AG04450 (cell line): ENCODE measurements at regions not wholly inside any gene's neighbourhood (a gene's known extent, or its start where the extent isn't known, plus 50 kb on each side); places are given as distances from the start of the nearest gene placed in this dataset.

Experiments
- CTCF ChIA-PET: fragments of 300-600, 350-600 bp; formaldehyde crosslinking; extraction: SDS; loops from one replicate; lab custom pipeline; 2022; ENCODE audit warnings: antibody characterized with exemption, inconsistent platforms; lab: Charles Lee
- POLR2A ChIA-PET: fragments of 350-600 bp; formaldehyde crosslinking; extraction: SDS; loops from one replicate; lab custom pipeline; 2021; ENCODE audit warnings: antibody characterized with exemption, inconsistent platforms; lab: Yijun Ruan, JAX
- DNase-seq: peaks from one replicate; pipeline ENCODE4 v3.0.0-alpha.2; 2011; ENCODE audit warnings: low read depth, low spot score
- H3K27ac ChIP-seq: one replicate; pipeline ENCODE4 v1.5.1; 2012; ENCODE audit warnings: low read depth, low read length, control low read depth
- H3K27me3 ChIP-seq: one replicate; pipeline ENCODE4 v1.6.0; 2012; ENCODE audit warnings: low read length; ENCODE audit not compliant: control insufficient read depth, insufficient read depth
- H3K4me3 ChIP-seq: 2 replicates; pipeline ENCODE4 v1.5.1; 2011; ENCODE audit warnings: mild to moderate bottlenecking, low read depth, low read length, control low read depth
- H3K9me3 ChIP-seq: 2 replicates; pipeline ENCODE4 v1.5.1; 2012; ENCODE audit warnings: low read length; ENCODE audit not compliant: control insufficient read depth, insufficient read depth
- TF ChIP-seq, protein P1 (sequence below): IDR thresholded peaks from 2 replicates; pipeline ENCODE4 v1.5.1; 2011; ENCODE audit warnings: low read depth, low read length, control low read depth, inconsistent platforms

DNA sequence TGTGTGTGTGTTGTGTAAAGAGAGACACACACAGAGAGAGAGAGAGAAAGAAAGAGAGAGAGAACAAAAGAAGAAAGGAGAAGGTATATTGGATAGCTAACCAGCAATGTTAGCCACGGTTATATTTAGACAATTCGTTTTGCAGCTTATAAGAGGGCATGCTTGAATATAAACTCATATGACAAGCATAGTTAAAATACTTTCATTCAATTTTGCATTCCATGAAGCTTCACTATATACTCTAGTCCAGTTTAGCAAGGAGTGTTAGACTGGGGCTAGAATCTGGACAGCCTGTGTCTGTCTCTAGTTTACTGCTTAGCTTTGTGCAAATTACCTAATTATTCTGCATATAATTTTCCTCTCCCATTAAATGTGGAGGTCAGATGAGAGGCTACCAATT lies 525.9 kb upstream of the ZFP42 start:
- Histone ChIP-seq H3K27me3 (no peaks in the 10 kb centered on the region), H3K27ac (no peak overlapping the region), H3K9me3 (no peaks in the 10 kb centered on the region), H3K4me3 (no peak overlapping the region)
- TF ChIP-seq, protein P1, sequence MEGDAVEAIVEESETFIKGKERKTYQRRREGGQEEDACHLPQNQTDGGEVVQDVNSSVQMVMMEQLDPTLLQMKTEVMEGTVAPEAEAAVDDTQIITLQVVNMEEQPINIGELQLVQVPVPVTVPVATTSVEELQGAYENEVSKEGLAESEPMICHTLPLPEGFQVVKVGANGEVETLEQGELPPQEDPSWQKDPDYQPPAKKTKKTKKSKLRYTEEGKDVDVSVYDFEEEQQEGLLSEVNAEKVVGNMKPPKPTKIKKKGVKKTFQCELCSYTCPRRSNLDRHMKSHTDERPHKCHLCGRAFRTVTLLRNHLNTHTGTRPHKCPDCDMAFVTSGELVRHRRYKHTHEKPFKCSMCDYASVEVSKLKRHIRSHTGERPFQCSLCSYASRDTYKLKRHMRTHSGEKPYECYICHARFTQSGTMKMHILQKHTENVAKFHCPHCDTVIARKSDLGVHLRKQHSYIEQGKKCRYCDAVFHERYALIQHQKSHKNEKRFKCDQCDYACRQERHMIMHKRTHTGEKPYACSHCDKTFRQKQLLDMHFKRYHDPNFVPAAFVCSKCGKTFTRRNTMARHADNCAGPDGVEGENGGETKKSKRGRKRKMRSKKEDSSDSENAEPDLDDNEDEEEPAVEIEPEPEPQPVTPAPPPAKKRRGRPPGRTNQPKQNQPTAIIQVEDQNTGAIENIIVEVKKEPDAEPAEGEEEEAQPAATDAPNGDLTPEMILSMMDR, result no peak
- DNase-seq, result no peak
- POLR2A ChIA-PET, result no interaction called here
- CTCF ChIA-PET, result interaction anchor here (1.5 kb wide), 1 partner anchor 10 kb away, joined by 4 read pairs; no protein-coding TSS in a partner anchor

- Histone ChIP-seq H3K9me3 (no peaks in the 10 kb centered on the region), H3K27me3 (no peaks in the 10 kb centered on the region), H3K4me3 (no peak overlapping the region), H3K27ac (no peak overlapping the region)
- TF ChIP-seq, protein P1, result no peak
- ChIA-PET POLR2A (no interaction called here), CTCF (no interaction called here)
- DNase-seq, result no peak
Observed at GRCh38 chr4:187470061-187470460, 525.5 kb upstream of the ZFP42 start.

DNA sequence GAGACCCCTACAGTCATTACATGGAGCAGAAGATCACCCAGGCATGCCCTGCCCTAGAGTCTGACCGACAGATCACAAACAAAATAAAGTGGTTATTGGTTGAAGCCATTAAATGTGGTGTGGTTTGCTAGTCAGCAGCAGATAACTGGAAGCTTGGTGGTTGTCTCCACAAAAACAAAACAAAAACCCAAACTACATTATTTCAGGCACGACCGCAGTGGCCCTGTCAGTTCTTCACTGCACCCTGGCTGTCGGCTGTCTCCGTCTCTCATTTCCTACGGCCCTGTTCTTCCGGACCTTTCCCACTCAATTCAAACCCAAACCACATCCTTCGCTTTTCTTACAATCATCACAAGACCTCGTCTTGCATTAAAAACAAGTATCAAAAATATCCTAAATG lies 521.3 kb upstream of the ZFP42 start:
- Histone ChIP-seq H3K9me3 (no peaks in the 10 kb centered on the region), H3K27ac (no peak overlapping the region), H3K27me3 (no peaks in the 10 kb centered on the region), H3K4me3 (no peak overlapping the region)
- CTCF ChIA-PET, result no interaction called here
- POLR2A ChIA-PET, result no interaction called here
- TF ChIP-seq, protein P1, result no peak
- DNase-seq, result no peak

DNA sequence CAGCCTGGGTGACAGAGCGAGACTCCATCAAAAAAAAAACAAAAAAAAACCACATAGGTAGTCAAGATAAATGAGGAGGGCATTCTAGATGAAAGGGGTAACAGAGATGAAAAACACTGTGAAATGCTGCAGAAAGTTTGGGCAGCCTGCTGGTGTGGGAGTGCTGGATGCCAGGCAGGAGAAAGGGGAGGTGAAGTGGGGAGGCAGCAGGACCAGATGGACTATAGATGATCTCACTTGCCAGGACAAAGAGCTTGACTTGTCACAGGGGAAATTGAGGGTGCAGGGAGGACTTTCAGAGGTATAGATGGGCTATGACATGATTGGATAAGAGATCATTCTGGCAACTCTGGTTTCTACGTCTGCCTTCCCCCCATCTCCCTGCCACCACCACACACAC lies 519.7 kb upstream of the ZFP42 start:
- no peak for DNase-seq
- no peak overlapping the region for H3K27ac ChIP-seq
- no peaks in the 10 kb centered on the region for H3K27me3 ChIP-seq
- no peak overlapping the region for H3K4me3 ChIP-seq
- POLR2A ChIA-PET, result no interaction called here
- no peaks in the 10 kb centered on the region for H3K9me3 ChIP-seq
- TF ChIP-seq, protein P1, result no peak
- CTCF ChIA-PET, result no interaction called here

GRCh38 chr4:187477224-187477623 lies 518.3 kb upstream of the ZFP42 start:
- DNase-seq, result no peak
- ChIA-PET CTCF (interaction anchor here (1.1 kb wide), 2 partner anchors 528 to 529 kb away, joined by 3 to 4 read pairs; no protein-coding TSS in a partner anchor), POLR2A (no interaction called here)
- Histone ChIP-seq H3K4me3 (no peak overlapping the region), H3K9me3 (no peaks in the 10 kb centered on the region), H3K27me3 (no peaks in the 10 kb centered on the region), H3K27ac (no peak overlapping the region)
- TF ChIP-seq, protein P1, result no peak
